Natural killer cell treated with Interleukin-12 subunit alpha and Interleukin-12 subunit beta and Interleukin-15 and Interleukin-18, amount 100 ng/mL, for 72 hours (primary cell): ENCODE measurements at regions not wholly inside any gene's neighbourhood (a gene's known extent, or its start where the extent isn't known, plus 50 kb on each side); places are given as distances from the start of the nearest gene placed in this dataset.
A peak's percentile ranks its signal among the peaks of the same experiment; 100 is the strongest.
"Not testable (repeated sequence)": the region's sequence is repeated elsewhere in the genome, so short reads cannot be mapped to it uniquely, and the experiment has no call there.

Experiments
- ATAC-seq, 2 donors: fragments of 150-1000 bp; cut with Tn5 transposase in 1 of 2; sonication (Bioruptor Pico), chemical (Tn5 transposase) in 1 of 2; 2 replicates each; pipeline ENCODE4 v1.10.0; 2021
- DNase-seq: peaks from one replicate; pipeline ENCODE4 v3.0.0; 2022; ENCODE audit warnings: low spot score
- H3K27ac Mint-ChIP-seq, 2 donors: 1 replicate in 1 of 2; 2 replicates in 1 of 2; pipeline ENCODE4 v1.8.0; 2022; ENCODE audit warnings: mixed read lengths in 2 of 2, mild to moderate bottlenecking in 1 of 2, moderate library complexity in 1 of 2
- H3K27me3 Mint-ChIP-seq, 2 donors: 1 replicate in 1 of 2; 2 replicates in 1 of 2; pipeline ENCODE4 v1.8.0; 2022; ENCODE audit warnings: mixed read lengths in 2 of 2
- H3K36me3 Mint-ChIP-seq: one replicate; pipeline ENCODE4 v1.8.0; 2022; ENCODE audit warnings: mixed read lengths
- H3K4me1 Mint-ChIP-seq, 2 donors: 1 replicate in 1 of 2; 2 replicates in 1 of 2; pipeline ENCODE4 v1.8.0; 2022; ENCODE audit warnings: low read depth in 2 of 2, mixed read lengths in 2 of 2, mild to moderate bottlenecking in 1 of 2
- H3K4me3 Mint-ChIP-seq: one replicate; pipeline ENCODE4 v1.8.0; 2022; ENCODE audit warnings: mixed read lengths
- H3K9me3 Mint-ChIP-seq: 2 replicates; pipeline ENCODE4 v1.8.0; 2022; ENCODE audit warnings: mixed read lengths

GRCh38 chr4:8717470-8717869 lies 124.9 kb downstream of the CPZ start:
- not testable (repeated sequence) for ATAC-seq, H3K27ac Mint-ChIP-seq, DNase-seq, H3K4me1 Mint-ChIP-seq, H3K4me3 Mint-ChIP-seq
- peaks cover 14% of the 10 kb centered on the region for H3K9me3 Mint-ChIP-seq
- peaks cover 9 to 13% of the 10 kb centered on the region in 2 donors for H3K27me3 Mint-ChIP-seq
- peaks cover 12% of the 10 kb centered on the region for H3K36me3 Mint-ChIP-seq

- no peak for ATAC-seq
- no peak overlapping the region for H3K4me3 Mint-ChIP-seq
- peaks cover 0 to 2% of the 10 kb centered on the region in 2 donors for H3K27me3 Mint-ChIP-seq
- no peak overlapping the region for H3K27ac Mint-ChIP-seq
- DNase-seq = no peak
- peaks cover 14% of the 10 kb centered on the region for H3K9me3 Mint-ChIP-seq
- no peaks in the 10 kb centered on the region for H3K4me1 Mint-ChIP-seq
- peaks cover 15% of the 10 kb centered on the region for H3K36me3 Mint-ChIP-seq
These were observed 118.4 kb downstream of the CPZ start for GRCh38 chr4:8710946-8711345.

DNA sequence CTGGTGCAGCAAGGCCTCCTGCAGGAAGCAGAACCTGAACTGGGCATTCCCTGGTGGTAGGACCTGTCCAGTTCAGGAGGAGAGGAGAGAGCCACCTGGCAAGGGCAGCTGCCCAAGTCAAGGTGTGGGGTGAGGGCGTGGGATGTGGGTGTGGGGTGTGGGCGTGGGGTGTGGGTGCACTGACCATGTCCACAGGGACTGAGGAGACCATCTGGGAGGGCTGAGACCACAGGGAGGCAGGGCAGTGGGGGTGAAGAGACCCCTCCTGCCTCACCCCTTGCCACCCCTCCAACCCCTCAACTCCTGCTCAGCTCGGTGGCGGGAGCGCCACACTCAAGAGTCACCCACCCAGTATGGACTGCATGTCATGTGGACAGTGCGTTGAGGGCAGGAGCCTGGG lies 117.9 kb downstream of the CPZ start:
- no peak overlapping the region for H3K4me3 Mint-ChIP-seq
- DNase-seq (no peak), ATAC-seq (peak; percentile 38 to 47)
- peaks cover 0 to 2% of the 10 kb centered on the region in 2 donors for H3K27me3 Mint-ChIP-seq
- H3K27ac Mint-ChIP-seq = no peak overlapping the region
- peaks cover 14% of the 10 kb centered on the region for H3K9me3 Mint-ChIP-seq
- H3K4me1 Mint-ChIP-seq = no peaks in the 10 kb centered on the region
- peaks cover 15% of the 10 kb centered on the region for H3K36me3 Mint-ChIP-seq

DNA sequence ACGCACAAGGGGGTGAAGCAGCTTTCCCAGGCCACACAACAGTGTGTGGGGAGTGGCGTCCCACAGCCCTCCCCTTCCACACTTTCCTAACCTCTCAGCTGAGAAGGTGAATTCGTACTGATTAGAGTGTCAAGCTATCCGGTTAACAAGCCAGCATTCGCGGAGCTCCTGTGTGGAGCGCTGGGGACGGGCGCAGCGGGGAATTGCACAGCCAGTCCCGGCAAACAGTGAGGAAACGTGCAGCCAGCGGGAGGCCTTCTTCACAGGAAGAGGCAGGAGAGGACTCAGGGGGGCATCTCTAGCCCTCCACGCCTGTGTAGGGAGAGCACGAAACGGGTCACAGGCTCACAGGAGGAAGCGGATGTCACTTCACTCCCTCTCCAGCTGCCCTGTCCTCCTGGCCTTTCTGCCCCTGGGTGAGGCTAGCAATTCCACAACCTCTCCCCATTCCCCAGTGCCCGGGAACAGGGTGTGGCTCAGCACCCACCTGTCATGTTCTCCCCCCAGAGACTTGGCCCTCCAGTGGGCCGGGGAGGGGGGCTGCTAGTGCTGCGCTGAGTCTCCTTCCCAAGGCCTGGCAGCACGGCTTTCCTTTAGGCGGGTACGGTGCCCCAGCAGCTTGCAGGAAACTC lies 117.3 kb downstream of the CPZ start:
- Mint-ChIP-seq H3K36me3 (peaks cover 15% of the 10 kb centered on the region), H3K4me1 (no peaks in the 10 kb centered on the region), H3K9me3 (peaks cover 12% of the 10 kb centered on the region), H3K27me3 (peaks cover 0 to 2% of the 10 kb centered on the region in 2 donors), H3K27ac (no peak overlapping the region), H3K4me3 (no peak overlapping the region)
- ATAC-seq (no peak), DNase-seq (no peak)

DNA sequence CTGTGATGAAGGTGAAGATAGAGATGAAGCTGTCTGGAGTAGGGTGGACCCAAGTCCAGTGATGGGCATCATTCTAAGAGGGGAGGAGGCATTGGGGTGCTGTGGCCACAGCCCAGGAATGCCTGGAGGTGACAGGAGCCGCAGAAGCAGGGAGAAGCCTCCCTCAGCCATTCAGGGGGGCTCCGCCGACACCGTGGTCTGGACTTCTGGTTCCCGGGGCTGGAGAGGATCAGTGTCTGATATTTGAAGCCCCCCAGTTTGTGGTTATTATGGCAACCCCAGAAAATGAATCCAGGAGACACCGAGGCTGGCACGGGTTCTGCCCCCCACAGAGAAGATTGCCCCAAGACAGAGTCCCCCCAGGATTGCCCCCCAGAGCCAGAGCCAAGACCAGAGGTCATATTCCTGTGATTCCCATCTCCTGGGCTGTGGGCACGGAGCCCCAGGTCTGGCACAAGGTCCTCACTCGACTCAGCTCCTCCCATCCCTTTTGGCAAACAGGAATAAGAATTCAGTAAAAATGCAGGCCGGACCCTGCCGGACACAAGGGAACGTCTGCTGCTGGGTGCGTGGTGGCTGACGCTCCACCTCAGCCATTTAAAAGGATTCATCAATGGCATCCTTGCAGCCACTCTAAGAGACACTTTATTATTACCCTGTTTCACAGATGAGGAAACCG lies 116.6 kb downstream of the CPZ start:
- H3K27me3 Mint-ChIP-seq = peaks cover 0 to 2% of the 10 kb centered on the region in 2 donors
- DNase-seq (no peak), ATAC-seq (no peak)
- H3K4me1 Mint-ChIP-seq = no peaks in the 10 kb centered on the region
- H3K4me3 Mint-ChIP-seq = no peak overlapping the region
- H3K27ac Mint-ChIP-seq = no peak overlapping the region
- H3K36me3 Mint-ChIP-seq = peaks cover 15% of the 10 kb centered on the region
- H3K9me3 Mint-ChIP-seq = peaks cover 10% of the 10 kb centered on the region

DNA sequence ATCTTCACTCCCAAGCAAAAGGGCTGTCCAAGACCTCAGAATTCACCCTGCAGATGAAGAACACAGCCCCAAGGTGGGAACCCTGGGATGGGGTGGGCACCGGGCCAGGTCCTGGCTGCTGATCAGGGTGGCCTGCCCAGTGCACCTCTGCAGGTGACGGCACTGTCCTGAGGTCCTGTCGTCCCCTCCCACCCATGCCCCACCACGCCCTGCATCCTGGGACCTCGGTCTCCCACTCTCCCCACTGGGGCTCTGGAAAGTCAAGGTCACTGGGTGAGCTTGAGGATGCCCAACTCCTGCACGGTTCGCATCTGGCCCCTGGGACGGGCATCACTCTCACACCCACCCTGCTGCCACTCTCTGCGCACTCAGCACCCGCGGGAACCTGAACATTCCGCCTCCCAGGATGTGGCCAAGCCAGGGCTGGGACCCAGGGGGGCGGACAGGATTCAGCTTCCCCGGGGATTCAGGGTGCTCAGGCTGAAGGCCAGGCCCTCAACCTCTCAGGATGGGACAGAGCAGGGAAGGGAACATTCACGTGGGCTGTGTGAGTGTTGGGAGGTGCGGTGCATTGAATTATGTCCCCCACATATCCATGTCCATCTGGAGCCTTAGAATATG lies 115.9 kb downstream of the CPZ start:
- no peak for DNase-seq
- no peak overlapping the region for H3K27ac Mint-ChIP-seq
- no peak for ATAC-seq
- peaks cover 0 to 2% of the 10 kb centered on the region in 2 donors for H3K27me3 Mint-ChIP-seq
- no peaks in the 10 kb centered on the region for H3K4me1 Mint-ChIP-seq
- H3K4me3 Mint-ChIP-seq = no peak overlapping the region
- H3K36me3 Mint-ChIP-seq = peaks cover 13% of the 10 kb centered on the region
- H3K9me3 Mint-ChIP-seq = peaks cover 8% of the 10 kb centered on the region

DNA sequence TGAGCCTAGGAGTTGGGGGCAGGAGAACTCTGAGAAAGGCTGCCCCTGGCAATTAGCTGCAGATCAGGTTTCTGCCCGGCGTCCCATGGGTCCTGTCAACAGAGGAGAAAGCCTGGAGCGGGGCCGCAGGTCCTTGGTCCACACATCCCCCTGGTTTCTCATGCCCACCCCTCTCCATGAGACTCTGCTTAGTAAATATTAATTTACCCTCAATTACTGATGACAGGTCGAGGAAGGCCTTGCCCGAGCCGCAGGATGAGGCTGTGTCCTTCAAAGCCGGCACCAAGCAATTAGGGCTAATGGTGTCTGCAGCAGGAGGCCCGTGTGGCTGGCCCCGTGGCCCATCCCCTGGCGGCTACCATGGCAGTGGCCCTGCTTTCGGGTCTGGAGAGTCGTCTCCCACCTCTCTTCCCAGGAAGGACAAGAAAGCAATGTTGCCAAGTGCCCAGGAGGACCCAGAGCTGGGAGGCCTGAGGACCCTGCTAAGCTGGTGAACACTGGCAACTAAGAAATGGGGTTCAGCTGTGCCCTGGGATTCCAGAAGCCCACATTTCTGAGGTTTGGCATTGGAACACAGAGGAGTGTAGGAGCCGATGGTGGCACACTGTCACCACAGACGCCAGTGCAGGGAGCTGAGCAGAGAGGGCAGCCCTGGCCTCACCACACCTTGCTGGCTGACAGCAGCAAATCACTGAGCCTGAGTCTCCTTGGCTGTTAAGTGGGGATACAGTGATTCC lies 114.6 kb downstream of the CPZ start:
- Mint-ChIP-seq H3K36me3 (no peaks in the 10 kb centered on the region), H3K27me3 (peaks cover 0 to 5% of the 10 kb centered on the region in 2 donors), H3K4me3 (no peak overlapping the region), H3K27ac (no peak overlapping the region), H3K4me1 (no peaks in the 10 kb centered on the region), H3K9me3 (no peaks in the 10 kb centered on the region)
- no peak for DNase-seq
- ATAC-seq = no peak

DNA sequence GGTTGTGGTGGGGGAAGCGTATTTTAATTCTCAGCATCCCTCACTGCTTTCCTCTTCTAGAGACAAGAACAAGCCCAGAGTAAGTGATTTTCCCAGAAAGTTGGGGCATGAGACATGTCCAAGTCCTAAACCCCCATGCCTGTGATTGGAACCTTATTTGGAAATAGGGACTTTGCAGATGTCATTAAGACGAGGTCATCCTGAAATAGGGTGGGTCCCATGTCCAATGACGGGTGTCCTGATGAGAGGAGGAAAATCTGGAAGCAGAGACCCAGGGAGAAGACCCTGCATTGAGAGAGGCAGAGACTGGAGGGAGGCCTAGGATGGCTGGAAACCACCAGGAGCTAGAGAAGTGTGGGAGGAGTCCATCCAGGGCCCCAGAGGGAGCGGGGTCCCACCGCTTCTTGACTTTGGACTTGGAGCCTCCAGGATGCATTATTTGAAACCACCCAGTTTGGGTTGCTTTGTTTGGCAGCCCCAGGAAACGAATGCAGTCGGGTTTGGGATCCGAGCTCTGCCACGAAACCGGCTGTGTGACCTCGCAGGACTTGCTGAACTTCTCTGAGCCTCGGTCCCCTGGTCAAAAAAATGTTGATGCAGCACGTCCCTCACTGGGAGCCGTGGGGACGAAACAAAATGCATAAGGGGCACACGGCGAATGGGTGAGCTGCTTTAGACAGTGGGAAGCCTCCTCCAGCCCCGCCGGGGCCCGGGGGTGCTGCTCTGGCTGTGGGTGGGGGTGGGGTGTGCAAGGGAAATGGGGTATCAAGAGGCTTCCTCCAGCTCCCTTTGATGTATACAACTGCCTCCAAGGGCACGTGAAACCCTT lies 113.9 kb downstream of the CPZ start:
- Mint-ChIP-seq H3K4me1 (no peaks in the 10 kb centered on the region), H3K27me3 (peaks cover 0 to 5% of the 10 kb centered on the region in 2 donors), H3K36me3 (no peaks in the 10 kb centered on the region), H3K9me3 (no peaks in the 10 kb centered on the region), H3K4me3 (no peak overlapping the region), H3K27ac (no peak overlapping the region)
- ATAC-seq = no peak
- no peak for DNase-seq

DNA sequence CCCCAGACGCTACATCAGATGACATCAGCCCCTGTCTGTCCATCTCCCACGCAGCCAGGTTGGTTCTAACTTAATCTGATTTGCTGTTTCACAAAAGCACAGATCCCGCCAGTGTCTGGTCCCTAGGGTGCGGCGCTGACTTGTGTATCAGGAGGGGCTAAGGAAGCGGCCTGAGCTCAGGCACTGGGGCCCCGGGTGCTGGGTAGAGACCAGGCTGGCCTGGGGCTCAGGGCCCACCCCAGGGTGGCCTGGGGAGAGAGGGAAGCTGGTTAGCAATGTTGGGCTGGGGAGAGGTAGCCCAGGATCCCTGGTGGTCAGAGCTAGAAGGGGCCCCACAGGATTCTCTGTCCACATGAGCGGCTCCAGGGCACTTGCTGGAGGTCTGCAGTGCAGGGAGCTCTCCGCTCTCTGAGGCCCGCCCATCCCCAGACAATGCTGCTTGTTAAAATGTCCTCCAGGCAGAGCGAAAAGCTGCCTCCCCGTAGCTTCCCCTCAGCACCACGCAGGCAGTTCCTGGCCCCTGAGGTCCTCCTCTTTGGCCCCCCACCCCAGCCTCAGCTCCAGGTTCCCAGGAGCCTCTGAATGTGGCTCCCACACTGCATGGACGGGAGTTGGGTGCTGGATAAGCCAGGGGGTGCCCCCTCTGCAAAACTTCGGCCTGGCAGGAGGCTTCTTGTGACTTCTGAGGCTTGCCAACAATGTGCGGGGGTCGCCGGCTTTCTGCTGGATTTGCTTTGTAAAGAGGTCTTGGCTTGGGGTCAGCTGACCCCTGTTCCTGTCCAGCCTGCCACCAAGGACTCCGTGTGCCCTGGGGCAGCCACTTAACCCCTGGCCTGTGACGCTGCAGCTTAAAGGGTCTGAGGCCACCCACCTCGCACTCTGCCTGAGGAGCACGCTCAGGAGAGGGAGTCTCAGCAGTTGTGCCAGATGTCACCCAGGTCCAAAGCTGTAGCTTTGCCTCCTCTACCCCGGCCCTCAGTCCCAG lies 112.9 kb downstream of the CPZ start:
- Mint-ChIP-seq H3K36me3 (no peaks in the 10 kb centered on the region), H3K9me3 (no peaks in the 10 kb centered on the region), H3K4me1 (no peaks in the 10 kb centered on the region), H3K4me3 (no peak overlapping the region), H3K27ac (no peak overlapping the region), H3K27me3 (peaks cover 0 to 8% of the 10 kb centered on the region in 2 donors)
- ATAC-seq = no peak
- no peak for DNase-seq

- no peaks in the 10 kb centered on the region for H3K36me3 Mint-ChIP-seq
- peaks cover 0 to 10% of the 10 kb centered on the region in 2 donors for H3K27me3 Mint-ChIP-seq
These were observed 112.1 kb downstream of the CPZ start for GRCh38 chr4:8704632-8705031.

GRCh38 chr4:8703857-8704495 lies 111.4 kb downstream of the CPZ start:
- H3K36me3 Mint-ChIP-seq = no peaks in the 10 kb centered on the region
- peaks cover 0 to 10% of the 10 kb centered on the region in 2 donors for H3K27me3 Mint-ChIP-seq
- H3K4me1 Mint-ChIP-seq = no peaks in the 10 kb centered on the region
- DNase-seq = no peak
- ATAC-seq = no peak
- no peak overlapping the region for H3K27ac Mint-ChIP-seq
- H3K9me3 Mint-ChIP-seq = no peaks in the 10 kb centered on the region
- no peak overlapping the region for H3K4me3 Mint-ChIP-seq

More at GRCh38 chr4:8704632-8705031, 112.1 kb downstream of the CPZ start:
- Mint-ChIP-seq H3K4me3 (no peak overlapping the region), H3K9me3 (no peaks in the 10 kb centered on the region), H3K4me1 (no peaks in the 10 kb centered on the region), H3K27ac (no peak overlapping the region)
- DNase-seq = no peak
- no peak for ATAC-seq

GRCh38 chr4:8703401-8703696 lies 110.8 kb downstream of the CPZ start:
- Mint-ChIP-seq H3K9me3 (no peaks in the 10 kb centered on the region), H3K36me3 (no peaks in the 10 kb centered on the region), H3K4me3 (no peak overlapping the region), H3K27me3 (peaks cover 0 to 10% of the 10 kb centered on the region in 2 donors), H3K27ac (no peak overlapping the region), H3K4me1 (no peaks in the 10 kb centered on the region)
- ATAC-seq (no peak), DNase-seq (no peak)
